DND-41 (cell line): ENCODE measurements at regions not wholly inside any gene's neighbourhood (a gene's known extent, or its start where the extent isn't known, plus 50 kb on each side); places are given as distances from the start of the nearest gene placed in this dataset.

Source experiments
- ATAC-seq: fragments of 200-7000 bp; cut with Tn5 transposase; 3 replicates; pipeline ENCODE4 v1.9.1; 2021; ENCODE audit warnings: low read depth; ENCODE audit not compliant: insufficient read depth
- DNase-seq: peaks from one replicate; pipeline ENCODE4 v3.0.0-alpha.2; 2020
- H2AFZ ChIP-seq: 2 replicates; pipeline ENCODE4 v1.6.0; 2012; ENCODE audit warnings: low read depth, low read length
- H3K27ac ChIP-seq: 2 replicates; pipeline ENCODE4 v1.5.1; 2012; ENCODE audit warnings: low read length, inconsistent platforms
- H3K27me3 ChIP-seq: fragments of 200-600 bp; sonication (generic); 2 replicates; pipeline ENCODE4 v1.6.0; 2012; ENCODE audit warnings: low read length, mild to moderate bottlenecking, inconsistent platforms; ENCODE audit not compliant: insufficient read depth, poor library complexity
- H3K36me3 ChIP-seq: 2 replicates; pipeline ENCODE4 v1.5.1; 2012; ENCODE audit warnings: low read length, inconsistent platforms; ENCODE audit not compliant: insufficient read depth
- H3K4me1 ChIP-seq: 2 replicates; pipeline ENCODE4 v1.5.1; 2012; ENCODE audit warnings: mild to moderate bottlenecking, low read length; ENCODE audit not compliant: insufficient read depth
- H3K4me2 ChIP-seq: 2 replicates; pipeline ENCODE4 v1.6.0; 2012; ENCODE audit warnings: mild to moderate bottlenecking, moderate library complexity, low read length, inconsistent platforms; ENCODE audit not compliant: insufficient read depth
- H3K4me3 ChIP-seq, 2 experiments: fragments of 200-600 bp in 1 of 2; shearing (Covaris generic) in 1 of 2; 2 replicates each; pipeline ENCODE4 v1.5.1; 2012 to 2016; ENCODE audit warnings: inconsistent platforms in 2 of 2, low read length in 2 of 2, mild to moderate bottlenecking in 2 of 2, low read depth in 1 of 2, moderate library complexity in 1 of 2
- H3K79me2 ChIP-seq: 2 replicates; pipeline ENCODE4 v1.6.0; 2012; ENCODE audit warnings: low read length, inconsistent platforms; ENCODE audit not compliant: insufficient read depth
- H3K9ac ChIP-seq: 2 replicates; pipeline ENCODE4 v1.6.0; 2012; ENCODE audit warnings: low read depth, mild to moderate bottlenecking, inconsistent platforms, low read length, moderate library complexity
- H3K9me3 ChIP-seq: 2 replicates; pipeline ENCODE4 v1.5.1; 2012; ENCODE audit warnings: low read length, moderate library complexity, mild to moderate bottlenecking, inconsistent platforms; ENCODE audit not compliant: insufficient read depth, severe bottlenecking
- H4K20me1 ChIP-seq: 2 replicates; pipeline ENCODE4 v1.6.0; 2012; ENCODE audit warnings: low read length; ENCODE audit not compliant: insufficient read depth
- EZH2 ChIP-seq: IDR thresholded peaks from 3 replicates; pipeline ENCODE4 v1.6.1; 2012; ENCODE audit warnings: borderline replicate concordance, low read depth, mild to moderate bottlenecking, moderate library complexity, low read length, inconsistent platforms; ENCODE audit not compliant: severe bottlenecking
- TF ChIP-seq, protein P1 (sequence below): IDR thresholded peaks from 2 replicates; pipeline ENCODE4 v1.5.1; 2012; ENCODE audit warnings: borderline replicate concordance, low read length, moderate library complexity, mild to moderate bottlenecking; ENCODE audit not compliant: poor library complexity, severe bottlenecking; ENCODE audit errors: extremely low read depth

DNA sequence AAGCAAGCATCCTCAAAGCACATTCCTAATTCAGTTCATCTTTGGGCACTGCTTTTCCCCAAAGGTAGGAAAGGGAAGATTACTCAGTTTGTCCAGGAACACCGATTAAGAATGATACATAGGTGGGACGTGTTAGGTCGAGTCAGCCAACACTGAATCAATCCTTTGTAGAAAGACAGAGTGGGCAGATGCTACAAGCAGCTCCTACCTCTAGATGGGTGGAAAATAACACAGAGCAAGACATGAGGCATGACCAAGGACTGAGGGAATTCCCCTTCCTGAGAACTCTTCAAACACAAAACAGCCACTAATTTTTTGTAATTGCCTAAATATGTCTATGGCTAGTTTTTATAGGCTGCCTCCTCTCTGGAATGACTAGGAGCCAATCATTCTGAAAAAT lies 331.7 kb downstream of the HNRNPD start:
- Histone ChIP-seq H3K27ac (no peak overlapping the region), H4K20me1 (no peaks in the 10 kb centered on the region), H3K9ac (no peak overlapping the region), H3K4me2 (no peak overlapping the region), H3K27me3 (no peaks in the 10 kb centered on the region), H3K4me1 (no peaks in the 10 kb centered on the region), H3K36me3 (no peaks in the 10 kb centered on the region), H3K9me3 (no peaks in the 10 kb centered on the region), H3K79me2 (no peaks in the 10 kb centered on the region), H2AFZ (no peak overlapping the region), H3K4me3 (no peak overlapping the region)
- no peak for DNase-seq
- TF ChIP-seq EZH2, result no peak
- TF ChIP-seq, protein P1, sequence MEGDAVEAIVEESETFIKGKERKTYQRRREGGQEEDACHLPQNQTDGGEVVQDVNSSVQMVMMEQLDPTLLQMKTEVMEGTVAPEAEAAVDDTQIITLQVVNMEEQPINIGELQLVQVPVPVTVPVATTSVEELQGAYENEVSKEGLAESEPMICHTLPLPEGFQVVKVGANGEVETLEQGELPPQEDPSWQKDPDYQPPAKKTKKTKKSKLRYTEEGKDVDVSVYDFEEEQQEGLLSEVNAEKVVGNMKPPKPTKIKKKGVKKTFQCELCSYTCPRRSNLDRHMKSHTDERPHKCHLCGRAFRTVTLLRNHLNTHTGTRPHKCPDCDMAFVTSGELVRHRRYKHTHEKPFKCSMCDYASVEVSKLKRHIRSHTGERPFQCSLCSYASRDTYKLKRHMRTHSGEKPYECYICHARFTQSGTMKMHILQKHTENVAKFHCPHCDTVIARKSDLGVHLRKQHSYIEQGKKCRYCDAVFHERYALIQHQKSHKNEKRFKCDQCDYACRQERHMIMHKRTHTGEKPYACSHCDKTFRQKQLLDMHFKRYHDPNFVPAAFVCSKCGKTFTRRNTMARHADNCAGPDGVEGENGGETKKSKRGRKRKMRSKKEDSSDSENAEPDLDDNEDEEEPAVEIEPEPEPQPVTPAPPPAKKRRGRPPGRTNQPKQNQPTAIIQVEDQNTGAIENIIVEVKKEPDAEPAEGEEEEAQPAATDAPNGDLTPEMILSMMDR, result no peak
- no peak for ATAC-seq

DNA sequence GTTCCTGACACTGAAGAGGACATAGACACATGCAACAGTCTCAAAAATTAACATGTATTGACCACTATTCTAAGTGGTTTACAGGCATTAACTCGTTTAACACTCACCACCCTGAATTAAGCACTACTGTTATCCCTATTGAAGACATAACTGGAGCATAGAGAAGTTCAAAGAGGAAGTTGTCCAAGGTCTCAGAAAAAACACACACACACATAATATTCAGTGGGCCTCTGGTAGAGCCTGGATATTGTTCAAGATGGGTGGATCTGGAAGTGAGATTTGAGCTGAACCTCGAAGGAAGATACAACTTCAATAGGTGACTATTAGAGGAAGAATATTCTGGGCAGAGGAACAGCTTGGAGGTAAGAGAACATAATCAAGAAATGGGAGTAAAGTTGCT lies 334.9 kb downstream of the HNRNPD start:
- Histone ChIP-seq H4K20me1 (no peaks in the 10 kb centered on the region), H3K79me2 (no peaks in the 10 kb centered on the region), H3K4me2 (no peak overlapping the region), H3K27me3 (no peaks in the 10 kb centered on the region), H3K27ac (no peak overlapping the region), H3K4me3 (no peak overlapping the region), H3K9ac (no peak overlapping the region), H2AFZ (no peak overlapping the region), H3K36me3 (no peaks in the 10 kb centered on the region), H3K9me3 (no peaks in the 10 kb centered on the region), H3K4me1 (no peaks in the 10 kb centered on the region)
- no peak for ATAC-seq
- TF ChIP-seq EZH2, result no peak
- TF ChIP-seq, protein P1, result no peak
- no peak for DNase-seq

DNA sequence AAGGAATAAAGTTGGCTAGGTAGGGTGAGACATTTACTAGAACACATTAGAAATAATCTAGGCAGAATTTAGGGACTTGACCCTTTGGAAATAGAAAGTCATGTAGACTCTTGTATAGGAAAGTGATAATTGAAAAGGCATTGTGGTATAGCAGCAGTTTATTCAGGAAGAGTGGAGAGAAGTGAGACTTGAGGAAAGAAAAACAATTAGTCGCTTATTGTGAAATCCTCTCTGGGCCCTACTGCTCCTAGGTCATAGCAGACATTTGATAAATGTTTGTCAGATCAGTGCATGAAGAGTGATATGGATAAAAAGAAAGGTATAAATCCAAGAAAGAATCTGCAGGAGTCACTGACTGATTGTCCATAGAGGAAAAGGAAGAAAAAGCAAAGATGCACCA lies 337.6 kb downstream of the HNRNPD start:
- H3K27ac ChIP-seq, result no peak overlapping the region
- no peaks in the 10 kb centered on the region for H3K79me2 ChIP-seq
- no peak for DNase-seq
- TF ChIP-seq, protein P1, result no peak
- no peak for TF ChIP-seq EZH2
- no peak overlapping the region for H2AFZ ChIP-seq
- H3K4me2 ChIP-seq, result no peak overlapping the region
- H3K9me3 ChIP-seq, result no peaks in the 10 kb centered on the region
- H3K4me3 ChIP-seq, result no peak overlapping the region
- no peaks in the 10 kb centered on the region for H3K4me1 ChIP-seq
- H3K9ac ChIP-seq, result no peak overlapping the region
- H4K20me1 ChIP-seq, result no peaks in the 10 kb centered on the region
- no peaks in the 10 kb centered on the region for H3K36me3 ChIP-seq
- H3K27me3 ChIP-seq, result no peaks in the 10 kb centered on the region
- no peak for ATAC-seq

DNA sequence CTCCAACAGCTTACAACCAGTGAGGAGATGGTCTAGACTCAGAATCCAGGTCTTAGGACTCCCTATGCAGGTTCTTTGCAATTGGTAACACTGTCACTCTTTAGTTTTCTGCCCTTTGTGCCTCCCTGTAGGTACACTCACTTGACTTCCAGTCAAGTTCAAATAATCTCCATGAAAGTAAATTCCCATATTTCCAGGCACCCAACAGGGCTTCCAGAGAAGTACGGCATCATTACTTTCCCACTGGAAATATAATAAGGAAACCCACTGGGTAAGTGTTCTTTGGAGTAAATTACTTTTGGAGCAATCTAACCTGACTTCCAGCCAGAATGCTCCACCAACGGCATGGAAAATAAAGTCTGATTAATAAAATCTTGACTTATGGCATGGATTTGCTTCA lies 338.9 kb downstream of the HNRNPD start:
- no peaks in the 10 kb centered on the region for H3K4me1 ChIP-seq
- no peak overlapping the region for H3K4me2 ChIP-seq
- no peaks in the 10 kb centered on the region for H4K20me1 ChIP-seq
- TF ChIP-seq, protein P1, result no peak
- no peak for TF ChIP-seq EZH2
- no peaks in the 10 kb centered on the region for H3K36me3 ChIP-seq
- H3K4me3 ChIP-seq, result no peak overlapping the region
- ATAC-seq (no peak), DNase-seq (no peak)
- no peaks in the 10 kb centered on the region for H3K79me2 ChIP-seq
- H2AFZ ChIP-seq, result no peak overlapping the region
- no peaks in the 10 kb centered on the region for H3K9me3 ChIP-seq
- H3K27me3 ChIP-seq, result no peaks in the 10 kb centered on the region
- H3K9ac ChIP-seq, result no peak overlapping the region
- no peak overlapping the region for H3K27ac ChIP-seq
